DOHH2 (cell line): ENCODE measurements at regions not wholly inside any gene's neighbourhood (a gene's known extent, or its start where the extent isn't known, plus 50 kb on each side); places are given as distances from the start of the nearest gene placed in this dataset.
"Not testable (repeated sequence)": the region's sequence is repeated elsewhere in the genome, so short reads cannot be mapped to it uniquely, and the experiment has no call there.

Experiments
- H3F3A ChIP-seq: fragments of 200-600 bp; sonication (generic), shearing (Covaris generic); 2 replicates; pipeline ENCODE4 v1.6.0; 2016; ENCODE audit warnings: antibody characterized with exemption, mild to moderate bottlenecking; ENCODE audit not compliant: control insufficient read depth, insufficient read depth
- H3K27ac ChIP-seq: fragments of 200-600 bp; sonication (generic); 2 replicates; pipeline ENCODE4 v1.5.1; 2014; ENCODE audit warnings: low read depth, mild to moderate bottlenecking, low read length, moderate library complexity
- H3K27me3 ChIP-seq: fragments of 200-600 bp; sonication (generic); 2 replicates; pipeline ENCODE4 v1.6.1; 2014; ENCODE audit warnings: mild to moderate bottlenecking, low read length, mixed read lengths; ENCODE audit not compliant: control insufficient read depth
- H3K36me3 ChIP-seq: fragments of 200-600 bp; sonication (generic); 2 replicates; pipeline ENCODE4 v1.6.1; 2014; ENCODE audit warnings: mild to moderate bottlenecking, low read length, moderate library complexity, mixed read lengths; ENCODE audit not compliant: control insufficient read depth
- H3K4me1 ChIP-seq: fragments of 200-600 bp; sonication (generic); 2 replicates; pipeline ENCODE4 v1.6.1; 2014; ENCODE audit warnings: mild to moderate bottlenecking, low read length, mixed read lengths; ENCODE audit not compliant: control insufficient read depth
- H3K4me2 ChIP-seq: fragments of 200-600 bp; sonication (generic); 2 replicates; pipeline ENCODE4 v1.6.0; 2014; ENCODE audit warnings: mild to moderate bottlenecking, low read length, moderate library complexity
- H3K4me3 ChIP-seq: fragments of 200-600 bp; sonication (generic); 2 replicates; pipeline ENCODE4 v1.5.1; 2014; ENCODE audit warnings: mild to moderate bottlenecking, low read length, mixed read lengths
- H3K79me2 ChIP-seq: fragments of 200-600 bp; sonication (generic); 2 replicates; pipeline ENCODE4 v1.6.1; 2014; ENCODE audit warnings: mild to moderate bottlenecking, low read length, mixed read lengths; ENCODE audit not compliant: control insufficient read depth
- H3K9me2 ChIP-seq: fragments of 200-600 bp; sonication (generic); replicated peaks from 2 replicates; pipeline ENCODE4 v1.6.1; 2014; ENCODE audit warnings: mild to moderate bottlenecking, low read length, mixed read lengths; ENCODE audit not compliant: control insufficient read depth
- H3K9me3 ChIP-seq: fragments of 200-600 bp; sonication (generic); 2 replicates; pipeline ENCODE4 v1.6.1; 2014; ENCODE audit warnings: antibody characterized with exemption, low read length, mixed read lengths; ENCODE audit not compliant: control insufficient read depth, insufficient read depth
- H4K20me1 ChIP-seq: fragments of 200-600 bp; sonication (generic); 2 replicates; pipeline ENCODE4 v1.6.0; 2014; ENCODE audit warnings: low read depth, mild to moderate bottlenecking, antibody characterized with exemption, low read length, moderate library complexity; ENCODE audit not compliant: control insufficient read depth, insufficient read depth

GRCh38 chr1:121116522-121117297, 67.4 kb downstream of the FAM72B start:
- H3K27me3 ChIP-seq, H3K4me3 ChIP-seq, H3K9me2 ChIP-seq, H3K4me1 ChIP-seq, H3K9me3 ChIP-seq, H3K79me2 ChIP-seq, H3K36me3 ChIP-seq, H4K20me1 ChIP-seq, H3K4me2 ChIP-seq, H3F3A ChIP-seq, H3K27ac ChIP-seq: not testable (repeated sequence)

GRCh38 chr1:121117298-121117611, 66.9 kb downstream of the FAM72B start:
- not testable (repeated sequence) for H3K4me1 ChIP-seq, H3K36me3 ChIP-seq, H3K79me2 ChIP-seq, H3K4me3 ChIP-seq, H3F3A ChIP-seq, H4K20me1 ChIP-seq, H3K4me2 ChIP-seq, H3K27ac ChIP-seq, H3K27me3 ChIP-seq, H3K9me2 ChIP-seq, H3K9me3 ChIP-seq

- H3K27ac ChIP-seq, H3K36me3 ChIP-seq, H3K27me3 ChIP-seq, H3K9me2 ChIP-seq, H3K9me3 ChIP-seq, H4K20me1 ChIP-seq, H3K4me3 ChIP-seq, H3K4me2 ChIP-seq, H3F3A ChIP-seq, H3K79me2 ChIP-seq, H3K4me1 ChIP-seq: not testable (repeated sequence)
Measured at GRCh38 chr1:121117622-121118479, 66.3 kb downstream of the FAM72B start.
